ENCODE measurements at regions not wholly inside any gene's neighbourhood (a gene's known extent, or its start where the extent isn't known, plus 50 kb on each side); places are given as distances from the start of the nearest gene placed in this dataset.

DNA sequence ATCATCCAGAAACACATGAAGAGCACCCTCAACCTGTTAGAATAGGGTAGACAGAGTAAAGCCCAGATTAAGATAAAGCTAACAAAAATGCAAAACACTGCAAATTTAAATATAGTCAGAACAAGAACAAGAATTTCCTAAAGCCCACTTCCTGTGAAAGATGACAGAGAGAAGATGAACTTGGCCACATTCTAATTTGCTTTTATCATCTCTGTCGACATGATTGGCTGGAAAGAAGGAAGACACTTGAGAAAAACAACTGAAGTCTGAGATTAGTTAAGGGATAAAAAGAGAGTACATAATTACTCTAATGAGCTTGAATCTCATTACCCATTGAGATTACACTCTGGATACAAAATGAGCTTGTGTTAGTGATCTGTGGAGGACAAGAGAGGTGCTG lies 537.6 kb downstream of the KLF5 start:
- H3K27me3 ChIP-seq (ENCODE audit: control insufficient read depth, insufficient read depth, low read length) = no peaks in the 10 kb centered on the region
- intact Hi-C loops (cut with micrococcal nuclease) = no loop called here

More for the DNA sequence above, 537.6 kb downstream of the KLF5 start:
- Histone ChIP-seq H3K36me3 (ENCODE audit: control insufficient read depth, insufficient read depth, low read length) (no peaks in the 10 kb centered on the region), H3K79me1 (ENCODE audit: low read depth in 1 of 2, low read length in 2 of 2) (no peaks in the 10 kb centered on the region), H4K8ac (ENCODE audit: low read depth in 2 of 2, low read length in 2 of 2) (no peak overlapping the region), H4K5ac (ENCODE audit: low read depth, low read length) (no peak overlapping the region), H2AFZ (replicated peaks; ENCODE audit: low read length, poor library complexity) (no peak overlapping the region), H3K4me2 (ENCODE audit: low read depth, low read length) (no peak overlapping the region), H3K9me3 (ENCODE audit: control insufficient read depth, insufficient read depth, low read length) (no peaks in the 10 kb centered on the region), H3K4me3 (ENCODE audit: insufficient read depth, low read depth, low read length) (no peak overlapping the region), H3K27ac (ENCODE audit: insufficient read depth, low read length) (no peak overlapping the region), H2BK20ac (ENCODE audit: low read depth, low read length) (no peak overlapping the region), H3K9me1 (ENCODE audit: insufficient read depth, low read length) (no peaks in the 10 kb centered on the region), H3K4me1 (ENCODE audit: control insufficient read depth, insufficient read depth, low read length) (peaks cover 3% of the 10 kb centered on the region; the same call in 1 of the 2 replicates), H4K91ac (ENCODE audit: insufficient read depth, low read depth, low read length) (no peak overlapping the region), H2BK15ac (ENCODE audit: low read depth, low read length) (no peak overlapping the region), H3K23ac (ENCODE audit: low read depth, low read length) (no peak overlapping the region), H2AK9ac (replicated peaks; ENCODE audit: low read depth, low read length, poor library complexity) (no peak overlapping the region), H2BK5ac (ENCODE audit: low read depth, low read length, poor library complexity, severe bottlenecking) (no peak overlapping the region), H3K14ac (replicated peaks; ENCODE audit: low read depth, low read length) (no peak overlapping the region), H3K9ac (ENCODE audit: low read depth, low read length) (no peak overlapping the region), H3K56ac (ENCODE audit: extremely low read depth, insufficient read depth, low read length) (no peak overlapping the region; the same call in 1 of the 2 replicates), H2AK5ac (ENCODE audit: low read depth, low read length) (no peak overlapping the region), H2BK120ac (ENCODE audit: low read depth, low read length) (no peak overlapping the region), H4K20me1 (ENCODE audit: insufficient read depth, low read length) (no peaks in the 10 kb centered on the region), H3K18ac (ENCODE audit: low read depth, low read length) (no peak overlapping the region), H3K4ac (ENCODE audit: low read depth, low read length) (no peak overlapping the region)
- ChIA-PET POLR2A (ENCODE audit: unreplicated experiment) (no interaction called here), CTCF (no interaction called here)
- dilution Hi-C loops (cut with HindIII; ENCODE audit: low sequenced_read_pairs, unreplicated experiment) = no loop called here
- TF ChIP-seq RCOR1 (IDR thresholded peaks at IDR 0.05; ENCODE audit: insufficient replicate concordance, low read length) = no peak
- no peak for TF ChIP-seq MXI1 (IDR thresholded peaks at IDR 0.05; ENCODE audit: borderline replicate concordance, low read depth, low read length)
- TF ChIP-seq RAD21 (IDR thresholded peaks at IDR 0.05; ENCODE audit: low read length) = no peak
- no TSS peak for BruUV-seq (replicated peaks)
- in situ Hi-C loops (cut with MboI; ENCODE audit: low sequenced_read_pairs) = no loop called here
- no CpG with 5 or more reads among the region's 1 CpG for WGBS, 2 experiments (ENCODE audit: extremely low coverage in 2 of 2, insufficient read length in 1 of 2)
- DNase-seq (no peak), ATAC-seq (ENCODE audit: low read depth) (no peak)
